ENCODE measurements at regions not wholly inside any gene's neighbourhood (a gene's known extent, or its start where the extent isn't known, plus 50 kb on each side); places are given as distances from the start of the nearest gene placed in this dataset.

DNA sequence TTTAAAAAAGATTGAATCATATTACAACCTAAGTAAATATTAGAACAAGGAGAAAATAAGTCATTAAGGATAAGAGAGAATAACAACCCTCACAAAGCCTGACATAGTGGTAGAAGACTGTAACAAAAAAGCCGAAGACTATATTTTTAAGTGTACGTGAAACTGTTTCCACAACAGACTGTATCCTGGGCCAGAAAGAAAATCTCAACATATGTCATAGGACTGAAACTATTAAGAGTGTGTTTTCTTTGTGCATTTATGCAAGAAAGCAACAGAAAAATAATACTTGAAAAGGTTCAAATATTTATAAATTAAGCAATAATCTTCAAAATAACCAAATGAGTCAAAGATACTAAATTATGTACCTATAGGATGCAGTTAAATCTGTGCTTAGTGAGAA, 309.8 kb downstream of the CASP12 start:
- TF ChIP-seq CTCF (conservative IDR thresholded peaks at IDR 0.05 in 1 of 2, IDR thresholded peaks at IDR 0.05 in 1 of 2; ENCODE audit: extremely low read depth in 1 of 2, insufficient read depth in 1 of 2, low read depth in 1 of 2, low read length in 2 of 2) = no peak
- no peak for TF ChIP-seq EZH2 (IDR thresholded peaks at IDR 0.05; ENCODE audit: borderline replicate concordance, low read length)
